ENCODE measurements at regions not wholly inside any gene's neighbourhood (a gene's known extent, or its start where the extent isn't known, plus 50 kb on each side); places are given as distances from the start of the nearest gene placed in this dataset.
"Not testable (repeated sequence)": the region's sequence is repeated elsewhere in the genome, so short reads cannot be mapped to it uniquely, and the experiment has no call there.

DNA sequence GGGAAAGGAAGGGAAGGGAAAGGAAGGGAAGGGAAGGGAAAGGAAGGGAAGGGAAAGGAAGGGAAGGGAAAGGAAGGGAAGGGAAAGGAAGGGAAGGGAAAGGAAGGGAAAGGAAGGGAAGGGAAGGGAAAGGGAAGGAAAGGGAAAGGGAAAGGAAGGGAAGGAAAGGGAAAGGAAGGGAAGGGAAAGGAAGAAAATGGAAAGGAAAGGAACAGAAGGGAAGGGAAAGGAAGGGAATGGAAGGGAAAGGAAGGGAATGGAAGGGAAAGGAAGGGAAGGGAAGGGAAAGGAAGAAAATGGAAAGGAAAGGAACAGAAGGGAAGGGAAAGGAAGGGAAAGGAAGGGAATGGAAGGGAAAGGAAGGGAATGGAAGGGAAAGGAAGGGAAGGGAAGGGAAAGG, 526.0 kb downstream of the RMST start:
- not testable (repeated sequence) for DNase-seq

DNA sequence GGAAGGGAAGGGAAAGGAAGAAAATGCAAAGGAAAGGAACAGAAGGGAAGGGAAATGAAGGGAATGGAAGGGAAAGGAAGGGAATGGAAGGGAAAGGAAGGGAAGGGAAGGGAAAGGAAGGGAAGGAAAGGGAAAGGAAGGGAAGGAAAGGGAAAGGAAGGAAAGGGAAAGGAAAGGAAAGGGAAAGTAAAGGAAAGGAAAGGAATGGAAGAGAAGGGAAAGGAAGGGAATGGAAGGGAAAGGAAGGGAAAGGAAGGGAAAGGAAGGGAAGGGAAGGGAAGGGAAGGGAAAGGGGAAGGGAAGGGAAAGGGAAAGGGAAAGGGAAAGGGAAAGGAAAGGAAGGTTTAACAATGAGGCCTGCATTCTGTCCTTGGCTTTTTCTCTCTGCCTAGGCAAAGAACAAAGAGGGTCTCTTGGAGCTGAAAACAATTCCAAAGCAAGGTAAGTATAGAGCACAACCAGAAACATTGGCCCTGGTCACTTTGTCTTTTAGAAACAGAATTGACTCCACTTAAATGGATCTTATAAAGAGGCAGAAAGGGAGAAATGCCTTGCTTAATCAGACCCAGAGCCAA, 525.9 kb upstream of the TMPO start:
- no peak for DNase-seq

DNA sequence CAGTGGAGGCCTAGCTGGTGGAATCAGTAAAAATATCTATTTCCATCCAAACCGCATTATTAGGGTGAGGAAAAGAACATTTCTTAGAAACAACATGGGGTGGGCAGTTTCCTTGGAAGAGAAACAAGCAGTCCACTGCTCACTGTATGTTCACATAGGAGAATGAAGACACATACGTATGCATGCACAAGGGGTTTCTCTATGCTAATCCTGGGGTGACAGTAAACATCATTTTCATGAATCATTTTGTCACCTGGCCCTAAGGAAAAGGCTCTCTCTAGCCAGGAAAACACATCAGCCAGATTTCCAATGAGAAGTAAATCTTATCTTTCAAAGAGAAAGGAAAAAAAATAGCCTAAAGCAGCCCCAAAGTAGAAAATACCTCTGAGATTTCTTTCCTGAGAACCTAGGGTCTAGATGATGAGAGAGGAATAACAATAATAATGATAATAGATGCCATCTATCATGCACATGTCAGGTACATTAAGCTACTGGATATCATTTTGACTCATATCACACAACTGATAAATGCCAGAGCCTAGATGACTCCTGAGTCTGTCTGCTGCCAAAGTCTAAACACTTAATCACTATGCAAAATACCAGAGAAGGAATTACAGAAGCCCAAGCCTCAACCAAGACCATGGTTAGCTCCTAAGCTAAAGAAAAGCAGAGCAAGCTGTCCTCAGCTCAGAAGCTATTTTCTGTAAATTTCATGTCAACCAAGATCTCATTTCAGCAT, 520.5 kb upstream of the TMPO start:
- no peak for DNase-seq

DNA sequence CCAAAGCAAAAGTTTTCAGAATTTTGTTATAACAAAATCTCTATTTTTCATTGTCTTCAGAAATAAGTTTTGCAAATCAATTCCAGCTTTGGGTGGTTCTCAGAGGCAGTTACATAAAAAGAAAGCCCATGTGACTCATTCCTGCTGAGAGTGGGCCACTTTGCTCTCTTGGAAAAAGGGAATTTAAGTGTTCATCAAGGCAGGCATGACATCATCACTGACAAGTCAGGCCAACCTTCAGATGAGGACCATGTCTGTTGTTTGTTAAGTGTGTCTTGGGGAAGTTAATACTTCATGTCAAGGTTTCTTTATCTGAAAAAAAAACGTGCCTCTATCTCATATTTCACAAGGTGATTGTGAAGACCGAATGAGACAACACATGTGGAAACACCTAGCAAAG, 519.8 kb upstream of the TMPO start:
- DNase-seq = no peak

DNA sequence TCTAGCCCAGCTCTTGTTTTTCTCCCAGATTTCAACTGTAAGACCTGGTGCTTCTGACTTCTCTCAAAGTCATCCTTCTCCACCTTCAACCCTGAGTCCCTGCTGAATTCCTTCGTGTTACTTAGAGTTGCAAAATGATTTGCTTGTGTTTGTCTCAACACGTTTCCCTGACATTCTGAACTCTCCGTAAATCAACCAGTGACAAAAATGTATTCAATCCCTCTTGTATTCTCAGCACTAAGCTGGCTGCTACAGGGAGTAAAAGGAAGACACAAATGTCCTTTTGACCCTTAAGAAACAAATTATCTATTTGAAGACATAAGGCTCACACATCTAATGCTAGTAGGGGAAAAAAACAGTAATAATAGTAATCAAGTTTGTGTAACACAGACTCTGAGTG, 514.0 kb upstream of the TMPO start:
- DNase-seq = no peak

DNA sequence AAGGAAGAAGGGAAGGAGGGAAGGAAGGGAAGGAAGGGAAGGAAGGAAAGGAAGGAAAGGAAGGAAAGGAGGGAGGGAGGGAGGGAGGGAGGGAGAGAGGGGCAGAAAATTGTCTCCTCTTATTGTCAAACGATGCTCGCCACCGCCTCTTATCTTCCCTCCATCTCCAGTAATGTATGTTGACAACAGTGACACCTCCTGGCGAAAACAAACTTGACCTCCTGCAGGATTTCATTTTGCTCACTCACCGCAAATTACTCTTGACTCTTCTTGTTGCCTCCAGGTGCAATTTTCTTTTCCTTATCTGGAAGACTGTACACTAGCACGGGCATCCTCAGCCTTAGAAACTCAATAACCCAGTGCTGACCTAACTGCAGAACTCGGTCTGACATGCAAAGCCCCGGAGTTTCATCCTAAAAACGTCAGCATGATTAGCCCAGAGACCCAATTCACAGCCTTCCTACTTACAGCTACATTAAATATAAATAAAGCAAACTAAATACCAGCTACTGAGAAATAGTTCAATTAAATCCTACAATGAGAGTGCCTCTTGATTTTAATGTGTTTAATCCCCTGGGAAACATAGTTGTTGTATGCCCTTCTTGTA, 512.4 kb upstream of the TMPO start:
- no peak for DNase-seq

DNA sequence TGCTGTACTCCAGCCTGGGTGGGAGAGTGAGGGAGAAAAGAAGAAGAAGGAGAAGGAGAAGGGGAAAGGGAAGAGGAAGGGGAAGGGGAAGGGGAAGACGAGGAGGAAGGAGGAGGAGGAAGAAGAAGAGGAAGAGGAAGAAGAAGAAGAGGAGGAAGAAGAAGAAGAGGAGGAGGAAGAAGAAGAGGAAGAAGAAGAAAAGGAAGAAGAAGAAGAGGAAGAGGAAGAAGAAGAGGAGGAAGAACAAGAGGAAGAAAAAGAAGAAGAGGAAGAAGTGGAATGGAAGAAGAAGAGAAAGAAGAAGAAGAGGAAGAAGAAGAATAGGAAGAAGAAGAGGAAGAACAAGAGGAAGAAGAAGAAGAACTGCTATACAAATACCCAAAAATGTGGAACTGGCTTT, 507.4 kb upstream of the TMPO start:
- no peak for DNase-seq

DNA sequence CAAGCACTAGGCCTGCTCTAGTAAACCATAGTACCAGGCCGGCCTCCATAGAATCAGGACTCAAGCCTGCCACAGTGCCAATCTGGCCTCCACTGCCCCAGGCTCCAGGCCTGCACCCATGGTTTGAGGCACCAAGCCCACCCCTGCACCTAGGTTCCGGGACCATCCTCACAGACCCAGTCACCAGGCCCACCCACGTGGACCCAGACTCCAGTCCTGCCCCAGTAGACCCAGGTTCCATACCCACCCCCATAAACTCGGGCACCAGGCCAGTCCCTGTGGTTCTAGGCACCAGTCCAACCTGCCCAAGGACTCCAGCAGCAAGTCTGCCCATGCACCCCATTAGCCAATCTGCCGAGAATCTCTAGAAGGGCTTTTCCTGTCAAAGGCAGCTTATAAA, 501.8 kb upstream of the TMPO start:
- no peak for DNase-seq

DNA sequence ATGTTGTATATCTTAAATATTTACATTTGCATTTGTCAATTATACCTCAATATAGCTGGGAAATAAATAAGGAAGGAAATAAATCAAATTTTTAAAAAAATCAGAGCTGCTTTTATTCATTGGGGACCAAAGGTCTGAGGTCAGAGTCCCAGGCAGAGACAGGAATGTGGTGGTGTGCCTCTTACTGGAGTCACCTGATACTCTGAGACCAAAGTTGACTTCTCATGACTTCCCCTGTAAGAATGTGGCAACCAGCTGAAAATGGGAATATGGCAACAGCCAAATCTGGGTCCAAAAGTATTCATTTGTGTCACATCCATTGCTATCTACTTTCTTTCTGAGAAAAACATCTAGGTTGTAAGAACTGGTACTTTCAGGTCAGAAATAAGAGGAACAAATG, 496.6 kb upstream of the TMPO start:
- DNase-seq = no peak

DNA sequence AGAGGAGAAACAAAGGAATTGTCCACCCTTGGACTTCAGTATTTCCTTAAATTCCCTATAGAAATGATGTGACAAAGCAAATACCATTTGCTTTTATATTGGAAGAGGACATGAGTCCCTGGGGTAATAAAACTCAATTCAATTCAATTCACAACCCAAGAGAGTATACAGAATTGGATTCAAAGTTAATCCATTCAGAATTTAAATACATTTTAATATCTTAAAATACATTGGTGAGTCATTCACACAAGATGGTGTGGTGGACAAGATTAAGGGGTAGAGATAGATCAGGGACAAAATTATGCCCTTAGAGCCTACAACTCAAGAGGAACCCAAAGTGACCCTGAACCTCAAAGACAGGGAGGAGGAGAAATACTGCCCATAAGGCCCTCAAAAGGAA, 495.0 kb upstream of the TMPO start:
- DNase-seq = no peak

DNA sequence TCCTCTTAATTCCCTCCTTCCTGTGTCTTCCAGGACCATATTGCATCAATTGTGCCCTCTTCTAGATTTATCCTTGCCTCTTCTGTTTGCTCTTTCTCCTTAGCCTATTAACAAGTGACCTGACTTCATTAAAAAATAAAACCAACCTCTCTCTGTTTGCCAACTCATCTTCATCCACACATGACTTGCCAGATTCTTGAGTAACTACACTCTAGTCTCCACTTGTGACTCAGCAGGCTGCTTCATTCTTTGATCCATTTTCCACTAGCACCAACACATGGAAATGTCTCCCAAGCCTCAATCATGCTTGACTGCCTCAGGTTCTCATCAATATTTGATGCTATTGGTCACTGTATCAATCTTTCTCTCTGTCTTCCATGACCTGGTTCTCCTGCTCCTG, 492.4 kb upstream of the TMPO start:
- no peak for DNase-seq

DNA sequence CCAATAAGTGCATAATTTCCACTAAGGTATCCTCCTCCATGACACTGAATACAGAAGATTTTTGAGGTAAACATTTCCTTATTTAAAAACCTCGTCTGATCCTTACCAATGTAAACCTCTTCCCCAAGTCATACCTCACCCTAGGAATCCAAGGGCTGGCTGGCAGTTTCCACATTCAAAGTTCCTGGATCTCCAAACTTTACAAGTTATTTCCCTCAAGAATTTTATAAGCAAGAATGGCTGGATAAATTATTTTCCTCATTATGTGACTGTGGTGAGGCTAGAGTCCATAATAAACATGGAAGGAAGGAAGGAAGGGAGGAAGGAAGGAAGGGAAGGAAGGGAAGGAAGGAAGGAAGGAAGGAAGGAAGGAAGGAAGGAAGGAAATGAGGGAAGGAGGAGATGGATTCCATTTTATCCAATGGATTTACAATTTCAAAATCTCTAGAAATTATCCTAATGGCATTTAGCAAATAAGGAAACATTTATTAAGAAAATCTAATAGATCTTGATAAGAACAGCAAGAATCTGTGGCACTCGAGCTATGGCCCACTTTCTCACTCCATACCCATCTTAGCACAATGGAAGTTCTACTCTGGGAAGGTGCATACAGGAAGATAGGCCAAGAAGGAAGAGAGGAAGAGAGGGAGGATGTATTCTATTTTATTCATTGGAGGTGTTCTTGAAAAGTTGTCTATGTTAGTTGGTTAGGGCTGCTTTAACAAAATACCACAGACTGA, 477.8 kb upstream of the TMPO start:
- DNase-seq = no peak

DNA sequence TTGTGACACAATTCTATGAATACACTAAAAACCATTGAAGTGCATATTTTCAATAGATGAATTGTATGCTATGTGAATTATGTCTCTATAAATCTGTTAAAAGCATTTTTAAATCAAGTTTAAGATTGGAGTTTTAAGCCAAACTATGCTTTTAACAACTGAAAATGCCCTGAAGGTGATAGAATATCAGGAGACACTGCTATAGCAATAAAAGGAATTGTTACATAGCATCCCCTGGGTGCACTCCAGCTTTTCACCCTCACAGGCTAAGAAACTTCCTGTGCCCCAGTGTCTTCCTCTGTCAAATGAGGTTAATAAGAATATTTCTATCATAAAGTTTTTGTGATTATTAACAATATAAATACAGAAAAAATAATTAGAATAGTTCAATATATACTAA, 472.7 kb upstream of the TMPO start:
- no peak for DNase-seq

DNA sequence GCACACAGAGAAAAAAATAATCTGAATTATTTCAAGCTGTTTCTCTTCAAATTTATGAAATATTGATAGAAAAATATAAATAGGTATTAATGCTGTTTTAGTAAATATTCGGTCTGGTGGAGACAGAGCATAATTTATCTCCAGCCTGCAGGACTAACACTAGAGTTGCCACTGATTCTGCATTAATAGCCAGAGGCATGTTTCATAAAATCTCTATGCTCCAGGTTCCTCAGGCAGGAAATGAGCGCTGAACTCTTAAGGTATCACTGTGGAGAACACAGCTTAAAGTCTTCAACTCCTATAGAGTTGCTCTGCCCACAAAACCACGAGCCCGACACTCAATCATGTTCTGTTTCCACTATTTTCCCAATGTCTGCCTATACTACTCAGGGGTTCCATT, 470.0 kb upstream of the TMPO start:
- no peak for DNase-seq

DNA sequence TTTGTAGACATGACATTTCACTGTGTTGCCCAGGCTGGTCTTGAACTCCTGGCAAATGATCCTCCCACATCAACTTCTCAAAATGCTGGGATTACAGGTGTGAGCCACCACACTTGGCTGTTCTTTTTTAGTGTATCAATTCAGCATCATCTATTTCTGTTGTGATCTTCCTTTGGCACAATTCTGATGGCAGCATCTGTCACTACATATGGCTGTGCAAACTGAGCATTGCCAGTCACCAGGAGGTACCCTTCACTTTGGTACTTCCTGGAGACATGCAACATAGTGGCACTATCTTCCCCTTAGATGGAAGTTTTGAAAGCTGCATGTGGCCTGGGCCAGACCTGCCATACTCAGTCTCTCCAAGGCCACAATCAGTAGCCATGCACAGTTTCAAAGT, 467.1 kb upstream of the TMPO start:
- no peak for DNase-seq

DNA sequence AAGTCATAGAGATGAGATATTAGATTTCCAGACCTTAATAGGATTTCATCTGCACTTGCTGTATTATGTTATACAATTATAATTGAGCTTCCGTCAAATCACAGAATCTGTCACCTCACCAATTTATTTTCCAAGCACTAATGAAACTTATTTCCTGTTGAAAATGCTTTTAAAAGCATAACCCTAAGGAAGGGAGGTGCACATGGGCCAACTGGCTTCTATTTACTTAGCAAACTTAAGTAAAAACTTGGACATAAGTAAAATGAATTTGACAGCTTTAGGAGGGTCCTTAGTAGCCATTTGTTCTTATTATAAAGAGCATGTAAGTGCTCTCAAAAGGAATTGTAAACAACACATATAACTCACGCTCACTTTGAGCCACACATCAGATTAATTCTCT, 462.2 kb upstream of the TMPO start:
- no peak for DNase-seq

DNA sequence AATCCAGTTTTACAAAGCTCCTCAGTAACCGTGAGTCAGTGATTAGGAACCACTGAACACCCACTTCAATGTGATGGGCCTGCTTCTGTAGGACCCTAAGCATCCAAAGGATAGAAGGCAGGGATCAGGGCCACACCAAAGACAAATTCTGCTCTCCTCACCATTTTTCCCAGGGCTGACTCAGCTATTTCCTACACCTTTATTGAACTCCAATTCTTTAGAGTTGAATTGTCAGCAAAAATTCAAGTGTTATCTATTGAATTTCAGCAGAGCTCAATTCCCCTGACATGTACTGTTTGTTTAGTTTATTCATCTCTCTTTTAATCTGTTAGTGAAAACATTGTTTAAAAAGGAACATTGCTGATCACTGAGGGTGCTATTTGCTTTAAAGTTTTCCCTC, 457.7 kb upstream of the TMPO start:
- no peak for DNase-seq

DNA sequence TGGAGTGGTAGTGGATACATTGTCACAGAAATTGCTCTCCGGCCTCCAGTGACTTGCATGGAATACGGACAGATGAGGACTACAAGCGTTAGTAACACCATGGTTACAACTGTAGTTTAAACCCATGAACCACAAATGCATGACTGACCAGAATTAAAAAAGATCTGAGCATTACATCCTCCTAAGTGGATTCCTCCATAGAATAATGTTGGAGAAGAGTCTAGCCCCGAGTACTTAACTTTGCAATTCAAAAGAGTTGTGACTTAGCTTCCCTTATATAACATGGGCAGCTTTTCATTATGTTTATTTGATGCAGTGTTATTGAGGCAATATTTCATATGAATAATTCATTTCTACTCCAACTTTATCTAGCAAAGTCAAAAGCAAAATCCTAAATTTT, 457.2 kb upstream of the TMPO start:
- DNase-seq = no peak

DNA sequence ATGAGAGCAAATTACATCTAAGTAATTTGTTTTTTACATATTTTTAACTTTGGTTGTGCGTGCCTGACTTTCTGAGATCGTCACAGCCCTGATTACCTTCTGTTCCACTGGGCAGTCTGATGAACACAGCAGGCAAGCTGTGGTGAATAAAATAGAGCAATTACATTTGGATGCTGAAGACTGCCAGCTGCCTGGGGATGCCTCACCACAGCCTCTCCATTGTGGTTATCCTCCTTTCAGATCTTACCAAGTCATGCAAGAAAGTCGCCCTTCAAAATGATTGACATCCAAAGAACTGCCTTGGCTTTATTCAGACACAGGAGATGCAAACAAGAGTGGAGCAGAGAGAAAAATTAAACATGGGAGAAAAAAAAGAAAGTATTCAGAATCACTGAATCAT, 456.6 kb upstream of the TMPO start:
- DNase-seq = no peak

DNA sequence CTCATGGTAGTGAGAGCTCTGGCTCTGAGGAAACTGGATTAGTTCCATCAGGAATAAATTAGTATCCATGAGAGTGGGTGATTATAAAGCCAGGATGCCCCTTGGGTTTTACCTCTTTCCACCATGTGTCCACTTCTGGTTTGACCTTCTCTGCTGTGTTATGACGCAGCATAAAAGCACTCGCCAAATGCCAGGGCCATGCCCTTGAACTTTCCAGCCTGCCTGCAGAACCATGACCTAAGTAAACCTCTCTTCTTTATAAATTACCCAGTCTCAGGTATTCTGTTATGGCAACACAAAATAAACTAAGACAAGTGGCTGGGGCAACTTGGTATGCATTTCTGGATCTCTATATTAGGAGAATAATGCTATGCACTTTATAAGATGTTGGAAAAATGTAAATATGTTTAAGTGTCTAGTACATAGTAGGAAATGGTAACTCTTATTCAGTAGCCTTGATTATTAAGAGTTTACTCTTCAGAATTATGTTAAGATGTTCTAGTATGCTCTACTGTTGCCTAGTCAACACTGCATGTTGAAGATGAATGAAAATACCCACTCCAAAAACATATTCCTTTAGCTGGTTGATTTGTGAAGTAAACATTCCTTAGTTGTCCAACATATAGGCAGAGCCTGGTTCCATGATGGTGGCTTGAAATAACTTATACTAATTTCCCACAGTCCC, 455.6 kb upstream of the TMPO start:
- no peak for DNase-seq

DNA sequence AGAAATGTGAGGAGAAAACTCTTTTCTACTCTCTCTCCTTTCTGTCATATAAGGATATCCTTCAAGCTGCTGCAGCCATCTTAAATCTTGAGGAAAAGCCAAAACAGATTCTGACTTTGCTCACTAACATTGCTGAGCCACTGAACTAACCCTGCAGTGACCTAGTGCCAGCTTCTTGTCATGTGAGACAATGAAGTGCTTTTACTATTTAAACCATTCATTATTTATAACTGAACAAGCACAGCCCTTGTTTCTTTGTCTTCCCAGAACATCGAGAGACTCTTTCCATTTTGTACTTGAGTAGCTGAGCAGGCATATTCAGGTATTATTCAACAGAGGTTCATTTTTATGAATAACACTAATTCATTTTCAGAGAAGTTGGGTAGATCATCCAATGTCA, 455.0 kb upstream of the TMPO start:
- DNase-seq = no peak

DNA sequence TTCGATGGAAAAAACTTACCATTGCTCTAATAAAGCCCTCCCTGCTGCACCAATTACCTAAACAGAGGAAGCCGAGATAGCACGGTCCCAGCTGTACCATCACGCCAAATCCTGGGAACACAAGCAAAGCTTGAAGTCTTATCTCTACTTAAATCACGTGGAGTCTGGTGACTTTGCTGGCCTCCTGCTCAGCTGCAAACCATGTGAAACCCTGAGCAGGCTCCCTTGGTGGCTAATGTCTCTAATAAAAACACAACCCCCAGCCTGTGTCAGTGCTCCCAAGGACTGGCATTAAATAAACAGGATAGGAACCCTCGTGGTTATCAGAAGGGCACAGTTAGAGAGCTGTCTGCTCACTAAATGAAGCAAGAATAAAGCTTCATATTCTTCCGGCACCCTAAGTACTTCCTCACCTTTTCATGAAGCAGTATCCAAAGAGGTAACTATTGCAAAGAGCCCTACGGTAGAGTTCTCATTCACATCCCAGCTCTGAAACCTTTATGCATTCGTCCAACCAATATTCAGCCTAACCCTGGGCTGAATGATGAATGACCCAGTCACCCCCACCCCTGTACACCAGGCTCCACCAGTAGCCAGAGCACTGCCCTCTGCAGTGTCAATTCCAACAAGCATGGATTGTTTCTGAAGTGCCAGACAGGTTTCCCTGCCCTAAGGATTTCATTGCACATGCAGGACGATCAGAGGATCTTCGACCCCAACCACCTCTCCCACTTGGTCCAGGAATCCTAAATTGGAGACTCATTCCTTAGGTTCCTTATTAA, 452.7 kb upstream of the TMPO start:
- no peak for DNase-seq

DNA sequence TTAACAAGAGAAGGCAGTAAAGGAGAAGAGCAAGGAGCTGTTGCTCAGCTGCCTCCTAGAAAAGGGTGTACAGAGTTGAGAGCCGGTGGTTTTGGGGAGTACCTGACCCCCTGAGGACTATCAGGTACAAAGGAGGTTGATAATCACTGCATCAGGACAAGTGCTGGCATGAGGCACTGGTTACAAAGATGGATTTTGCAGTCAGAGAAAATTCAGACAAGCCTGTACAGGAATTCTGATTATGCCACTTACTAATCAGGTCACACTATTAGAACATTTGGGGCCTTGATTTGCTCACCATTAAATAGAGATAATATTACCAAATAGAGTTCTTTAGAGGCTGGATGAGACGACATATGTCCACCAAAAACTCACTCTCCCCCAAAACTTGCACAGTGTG, 450.9 kb upstream of the TMPO start:
- no peak for DNase-seq

All from bone marrow (tissue), 2 donors.